Suprapubic skin (tissue), 4 donors: ENCODE measurements at regions not wholly inside any gene's neighbourhood (a gene's known extent, or its start where the extent isn't known, plus 50 kb on each side); places are given as distances from the start of the nearest gene placed in this dataset.

Experiments used
- DNase-seq, 2 donors: peaks; one replicate each; pipeline ENCODE4 v3.0.0-alpha.2; 2019; ENCODE audit warnings: low spot score in 2 of 2
- H3K27ac ChIP-seq: fragments of 200-600 bp; sonication (generic); one replicate; pipeline ENCODE4 v1.5.1; 2019
- H3K27me3 ChIP-seq: fragments of 200-600 bp; sonication (generic); one replicate; pipeline ENCODE4 v1.5.1; 2019
- H3K36me3 ChIP-seq: fragments of 200-600 bp; sonication (generic); one replicate; pipeline ENCODE4 v1.5.1; 2019
- H3K4me1 ChIP-seq: fragments of 200-600 bp; sonication (generic); one replicate; pipeline ENCODE4 v1.5.1; 2019
- H3K4me3 ChIP-seq: fragments of 200-600 bp; sonication (generic); one replicate; pipeline ENCODE4 v1.5.1; 2019; ENCODE audit warnings: mild to moderate bottlenecking
- H3K9me3 ChIP-seq: fragments of 200-600 bp; sonication (generic); one replicate; pipeline ENCODE4 v1.5.1; 2019
- EP300 ChIP-seq: sonication (generic); formaldehyde crosslinking; IDR thresholded peaks from one replicate; pipeline ENCODE4 v1.6.1; 2017; ENCODE audit warnings: antibody characterized with exemption
- POLR2A ChIP-seq, 2 donors: fragments of 450-650 bp; IDR thresholded peaks; one replicate each; pipeline ENCODE4 v1.6.1; 2017; ENCODE audit warnings: antibody characterized with exemption in 2 of 2, mild to moderate bottlenecking in 2 of 2, moderate library complexity in 2 of 2
- POLR2AphosphoS5 ChIP-seq, 3 donors: sonication (generic); formaldehyde crosslinking; IDR thresholded peaks; one replicate each; pipeline ENCODE4 v1.6.1; 2017; ENCODE audit warnings: antibody characterized with exemption in 3 of 3
- WGBS: methylation state at CpG from one replicate; pipeline ENCODE4 v1.1.5; 2018; 5-methylcytosine and 5-hydroxymethylcytosine counted together
- TF ChIP-seq, protein P1 (sequence below), 2 donors: fragments of 200-600 bp in 1 of 2; fragments of 450-650 bp in 1 of 2; sonication (generic) in 1 of 2; IDR thresholded peaks; one replicate each; pipeline ENCODE4 v1.5.1; 2016 to 2019; ENCODE audit warnings: antibody characterized with exemption in 2 of 2, mild to moderate bottlenecking in 1 of 2, moderate library complexity in 1 of 2

DNA sequence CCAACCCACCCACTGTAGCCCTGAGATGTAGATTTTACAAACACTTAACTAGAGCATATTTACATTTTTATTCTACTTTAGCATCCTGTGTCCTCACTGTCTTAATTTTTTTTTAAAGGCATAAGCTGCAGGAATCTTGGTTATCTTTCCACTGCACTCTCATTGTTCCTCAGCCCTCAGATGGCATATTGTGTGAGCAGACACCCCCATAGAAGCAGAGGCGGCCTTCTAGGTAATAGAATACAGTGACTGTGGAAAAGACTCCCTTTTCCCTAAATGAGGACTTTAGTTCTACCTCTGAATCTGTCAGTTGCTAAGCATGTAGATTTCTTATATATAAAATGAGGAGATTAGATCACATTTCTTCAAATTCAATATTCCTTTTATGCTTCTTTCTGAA, 543.5 kb upstream of the SPHKAP start:
- Histone ChIP-seq H3K27me3 (no peaks in the 10 kb centered on the region), H3K36me3 (no peaks in the 10 kb centered on the region), H3K4me3 (no peak overlapping the region), H3K4me1 (no peaks in the 10 kb centered on the region), H3K27ac (no peak overlapping the region), H3K9me3 (no peaks in the 10 kb centered on the region)
- WGBS: 67% methylated on average over 1 of the region's 1 CpG
- DNase-seq: no peak
- no peak for TF ChIP-seq EP300
- TF ChIP-seq, protein P1, sequence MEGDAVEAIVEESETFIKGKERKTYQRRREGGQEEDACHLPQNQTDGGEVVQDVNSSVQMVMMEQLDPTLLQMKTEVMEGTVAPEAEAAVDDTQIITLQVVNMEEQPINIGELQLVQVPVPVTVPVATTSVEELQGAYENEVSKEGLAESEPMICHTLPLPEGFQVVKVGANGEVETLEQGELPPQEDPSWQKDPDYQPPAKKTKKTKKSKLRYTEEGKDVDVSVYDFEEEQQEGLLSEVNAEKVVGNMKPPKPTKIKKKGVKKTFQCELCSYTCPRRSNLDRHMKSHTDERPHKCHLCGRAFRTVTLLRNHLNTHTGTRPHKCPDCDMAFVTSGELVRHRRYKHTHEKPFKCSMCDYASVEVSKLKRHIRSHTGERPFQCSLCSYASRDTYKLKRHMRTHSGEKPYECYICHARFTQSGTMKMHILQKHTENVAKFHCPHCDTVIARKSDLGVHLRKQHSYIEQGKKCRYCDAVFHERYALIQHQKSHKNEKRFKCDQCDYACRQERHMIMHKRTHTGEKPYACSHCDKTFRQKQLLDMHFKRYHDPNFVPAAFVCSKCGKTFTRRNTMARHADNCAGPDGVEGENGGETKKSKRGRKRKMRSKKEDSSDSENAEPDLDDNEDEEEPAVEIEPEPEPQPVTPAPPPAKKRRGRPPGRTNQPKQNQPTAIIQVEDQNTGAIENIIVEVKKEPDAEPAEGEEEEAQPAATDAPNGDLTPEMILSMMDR (IDR thresholded peaks at IDR 0.05): no peak
- no peak for TF ChIP-seq POLR2AphosphoS5 (IDR thresholded peaks at IDR 0.05)
- no peak for TF ChIP-seq POLR2A (IDR thresholded peaks at IDR 0.05)

DNA sequence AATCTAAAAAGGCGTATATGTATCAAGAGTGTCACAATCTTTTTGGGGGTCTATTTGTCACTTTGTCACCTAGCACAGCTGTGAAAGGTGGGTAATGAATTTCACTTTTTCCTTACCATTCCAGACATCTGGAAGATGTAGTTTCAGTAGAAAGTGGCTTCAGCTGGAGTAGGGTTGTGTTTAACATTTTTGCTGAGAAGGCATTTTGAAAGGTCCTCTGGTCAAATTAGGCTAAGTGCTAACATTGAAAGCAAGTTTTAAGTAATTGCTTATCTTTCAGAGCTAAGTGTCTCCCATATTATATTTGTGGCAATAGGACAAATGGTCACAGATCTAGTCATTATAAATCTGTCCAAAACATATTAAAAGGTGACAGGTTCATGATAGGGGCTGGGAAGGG, 542.1 kb upstream of the SPHKAP start:
- H3K27ac ChIP-seq: no peak overlapping the region
- 97% methylated on average over 1 of the region's 1 CpG for WGBS
- no peaks in the 10 kb centered on the region for H3K9me3 ChIP-seq
- no peaks in the 10 kb centered on the region for H3K4me1 ChIP-seq
- no peak overlapping the region for H3K4me3 ChIP-seq
- DNase-seq: no peak
- H3K36me3 ChIP-seq: no peaks in the 10 kb centered on the region
- TF ChIP-seq, protein P1 (IDR thresholded peaks at IDR 0.05): no peak
- TF ChIP-seq EP300 (no peak), POLR2AphosphoS5 (IDR thresholded peaks at IDR 0.05) (no peak), POLR2A (IDR thresholded peaks at IDR 0.05) (no peak)
- no peaks in the 10 kb centered on the region for H3K27me3 ChIP-seq

DNA sequence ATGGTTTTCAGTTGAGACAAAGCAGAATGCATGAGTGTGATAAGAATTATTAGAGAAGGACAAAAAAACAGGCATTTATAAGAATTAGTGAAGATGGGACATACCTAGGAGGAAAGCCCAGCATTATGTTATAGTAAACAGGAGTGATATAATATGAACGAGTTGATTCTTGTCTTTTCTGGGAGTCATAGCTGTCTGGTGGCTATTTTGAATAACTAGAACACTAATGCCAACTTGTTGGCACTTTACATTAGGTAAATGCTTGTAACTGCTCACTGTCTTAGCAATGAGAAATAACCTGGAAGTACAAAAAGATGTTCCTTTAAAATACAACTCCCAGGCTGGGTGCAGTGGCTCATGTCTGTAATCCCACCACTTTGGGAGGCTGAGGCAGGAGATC, 540.8 kb upstream of the SPHKAP start:
- no peak for DNase-seq
- Histone ChIP-seq H3K27ac (no peak overlapping the region), H3K36me3 (no peaks in the 10 kb centered on the region), H3K4me1 (no peaks in the 10 kb centered on the region), H3K27me3 (no peaks in the 10 kb centered on the region), H3K4me3 (no peak overlapping the region), H3K9me3 (no peaks in the 10 kb centered on the region)
- 33% methylated on average over 1 of the region's 1 CpG for WGBS
- TF ChIP-seq, protein P1 (IDR thresholded peaks at IDR 0.05): no peak
- TF ChIP-seq EP300 (no peak), POLR2A (IDR thresholded peaks at IDR 0.05) (no peak), POLR2AphosphoS5 (IDR thresholded peaks at IDR 0.05) (no peak)

DNA sequence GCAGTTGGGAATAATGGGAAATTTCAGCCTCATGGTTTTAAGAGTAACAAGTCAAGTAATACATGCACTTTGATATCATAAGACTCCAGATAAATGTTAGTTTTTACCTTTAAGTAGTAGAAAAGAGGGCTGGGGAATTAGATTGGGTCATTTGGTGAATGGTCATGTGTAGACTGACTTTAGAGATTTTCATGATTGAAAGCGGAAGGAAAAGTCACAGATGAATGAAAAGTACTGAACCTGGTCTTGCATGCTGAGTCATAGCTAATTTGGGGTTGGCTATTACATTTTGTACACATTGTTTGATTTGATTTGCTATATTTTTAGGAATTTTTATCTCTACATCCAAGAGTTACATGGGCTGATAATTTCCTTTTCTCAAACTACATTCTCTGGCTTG, 539.4 kb upstream of the SPHKAP start:
- Histone ChIP-seq H3K36me3 (no peaks in the 10 kb centered on the region), H3K4me1 (no peaks in the 10 kb centered on the region), H3K4me3 (no peak overlapping the region), H3K27ac (no peak overlapping the region), H3K9me3 (no peaks in the 10 kb centered on the region), H3K27me3 (no peaks in the 10 kb centered on the region)
- no peak for DNase-seq
- TF ChIP-seq, protein P1 (IDR thresholded peaks at IDR 0.05): no peak
- TF ChIP-seq POLR2AphosphoS5 (IDR thresholded peaks at IDR 0.05) (no peak), EP300 (no peak), POLR2A (IDR thresholded peaks at IDR 0.05) (no peak)
- WGBS: 89% methylated on average over 1 of the region's 1 CpG

DNA sequence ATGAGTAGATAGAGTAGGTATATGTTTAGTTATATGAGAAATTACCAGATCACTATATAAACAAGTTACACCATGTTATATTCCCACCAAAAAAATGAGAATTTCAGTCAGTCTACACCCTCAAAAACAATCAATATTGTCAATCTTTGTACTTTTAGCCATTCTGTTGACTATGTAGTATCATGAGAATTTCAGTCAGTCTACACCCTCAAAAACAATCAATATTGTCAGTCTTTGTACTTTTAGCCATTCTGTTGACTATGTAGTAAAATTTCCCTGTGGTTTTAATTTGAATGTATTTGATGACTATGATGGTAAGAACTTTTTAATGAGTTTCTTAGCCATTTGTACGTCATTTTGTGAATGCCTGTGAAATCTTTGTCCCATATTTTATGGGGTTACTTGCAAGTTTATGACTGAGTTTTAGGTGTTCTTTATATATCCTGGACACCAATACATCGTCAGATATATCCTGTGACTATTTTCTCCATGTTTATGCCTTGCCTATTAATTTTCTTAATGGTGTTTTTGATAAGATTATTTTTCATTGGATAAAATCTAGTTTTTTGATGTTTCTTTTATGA, 528.4 kb upstream of the SPHKAP start:
- WGBS: 73% methylated on average over 2 of the region's 2 CpGs
- no peak overlapping the region for H3K27ac ChIP-seq
- TF ChIP-seq, protein P1 (IDR thresholded peaks at IDR 0.05): no peak
- TF ChIP-seq POLR2A (IDR thresholded peaks at IDR 0.05): no peak
- TF ChIP-seq POLR2AphosphoS5 (IDR thresholded peaks at IDR 0.05): no peak
- no peak for TF ChIP-seq EP300
- H3K9me3 ChIP-seq: peaks cover 6% of the 10 kb centered on the region
- no peaks in the 10 kb centered on the region for H3K4me1 ChIP-seq
- H3K4me3 ChIP-seq: no peak overlapping the region
- no peaks in the 10 kb centered on the region for H3K27me3 ChIP-seq
- H3K36me3 ChIP-seq: no peaks in the 10 kb centered on the region
- no peak for DNase-seq
